HL-60 (cell line): ENCODE measurements at regions not wholly inside any gene's neighbourhood (a gene's known extent, or its start where the extent isn't known, plus 50 kb on each side); places are given as distances from the start of the nearest gene placed in this dataset.

ENCODE experiments used
- CTCF ChIP-seq: IDR thresholded peaks from one replicate; pipeline ENCODE4 v1.5.1; 2011; ENCODE audit warnings: low read length, control low read depth, inconsistent platforms; ENCODE audit not compliant: insufficient read depth
- POLR2AphosphoS5 ChIP-seq: IDR thresholded peaks from 2 replicates; pipeline ENCODE4 v1.6.1; 2012; ENCODE audit warnings: low read depth
- REST ChIP-seq: IDR thresholded peaks from 2 replicates; pipeline ENCODE4 v1.6.1; 2012; ENCODE audit warnings: low read depth; ENCODE audit not compliant: insufficient replicate concordance

GRCh38 chr11:123323568-123323967 is 106.5 kb upstream of the GRAMD1B start:
- TF ChIP-seq POLR2AphosphoS5, result no peak
- no peak for TF ChIP-seq CTCF
- no peak for TF ChIP-seq REST
